Naive B cell (primary cell): ENCODE measurements at regions not wholly inside any gene's neighbourhood (a gene's known extent, or its start where the extent isn't known, plus 50 kb on each side); places are given as distances from the start of the nearest gene placed in this dataset.

Experiments used
- ATAC-seq, 2 donors: fragments of 150-1000 bp; cut with Tn5 transposase; 2 replicates each; pipeline ENCODE4 v1.10.0; 2021; ENCODE audit warnings: low read depth in 2 of 2, mild to moderate bottlenecking in 2 of 2, moderate library complexity in 2 of 2
- DNase-seq: peaks from one replicate; pipeline ENCODE4 v3.0.0; 2022
- H3K27ac Mint-ChIP-seq, 6 donors: one replicate each; pipeline ENCODE4 v1.8.0; 2020 to 2022; ENCODE audit warnings: mild to moderate bottlenecking in 6 of 6, mixed read lengths in 6 of 6, moderate library complexity in 5 of 6, inconsistent platforms in 2 of 6
- H3K27me3 Mint-ChIP-seq, 3 donors: one replicate each; pipeline ENCODE4 v1.8.0; 2021 to 2022; ENCODE audit warnings: mixed read lengths in 3 of 3, mild to moderate bottlenecking in 1 of 3
- H3K36me3 Mint-ChIP-seq, 2 donors: one replicate each; pipeline ENCODE4 v1.8.0; 2020 to 2022; ENCODE audit warnings: mixed read lengths in 2 of 2, inconsistent platforms in 1 of 2, mild to moderate bottlenecking in 1 of 2
- H3K4me1 Mint-ChIP-seq, 3 donors: one replicate each; pipeline ENCODE4 v1.8.0; 2020 to 2022; ENCODE audit warnings: mixed read lengths in 3 of 3, inconsistent platforms in 1 of 3, mild to moderate bottlenecking in 1 of 3, moderate library complexity in 1 of 3
- H3K4me3 Mint-ChIP-seq, 8 donors: one replicate each; pipeline ENCODE4 v1.8.0; 2020 to 2022; ENCODE audit warnings: mild to moderate bottlenecking in 8 of 8, mixed read lengths in 8 of 8, moderate library complexity in 8 of 8, inconsistent platforms in 2 of 8
- H3K9me3 Mint-ChIP-seq, 7 donors: one replicate each; pipeline ENCODE4 v1.8.0; 2020 to 2022; ENCODE audit warnings: mixed read lengths in 7 of 7, mild to moderate bottlenecking in 5 of 7, inconsistent platforms in 2 of 7, moderate library complexity in 1 of 7

GRCh38 chr7:46137725-46138124, 216.7 kb upstream of the IGFBP3 start:
- H3K27ac Mint-ChIP-seq, result no peak overlapping the region
- peaks cover 0 to 8% (median 0%) of the 10 kb centered on the region in 3 donors for H3K27me3 Mint-ChIP-seq
- no peak for DNase-seq
- H3K4me1 Mint-ChIP-seq, result no peaks in the 10 kb centered on the region
- H3K9me3 Mint-ChIP-seq, result peaks cover 0 to 8% (median 2%) of the 10 kb centered on the region in 7 donors
- H3K4me3 Mint-ChIP-seq, result no peak overlapping the region
- no peaks in the 10 kb centered on the region for H3K36me3 Mint-ChIP-seq
- ATAC-seq, result no peak

- DNase-seq (no peak), ATAC-seq (no peak)
- peaks cover 0 to 8% (median 0%) of the 10 kb centered on the region in 3 donors for H3K27me3 Mint-ChIP-seq
- no peaks in the 10 kb centered on the region for H3K4me1 Mint-ChIP-seq
- no peak overlapping the region for H3K27ac Mint-ChIP-seq
- no peaks in the 10 kb centered on the region for H3K36me3 Mint-ChIP-seq
- H3K9me3 Mint-ChIP-seq, result peaks cover 0 to 8% (median 2%) of the 10 kb centered on the region in 7 donors
- no peak overlapping the region for H3K4me3 Mint-ChIP-seq
These were observed 214.5 kb upstream of the IGFBP3 start for GRCh38 chr7:46135557-46135956.

GRCh38 chr7:46134795-46135194, 213.7 kb upstream of the IGFBP3 start:
- Mint-ChIP-seq H3K4me3 (no peak overlapping the region), H3K36me3 (no peaks in the 10 kb centered on the region)

GRCh38 chr7:46134385-46134784, 213.3 kb upstream of the IGFBP3 start:
- no peaks in the 10 kb centered on the region for H3K4me1 Mint-ChIP-seq
- H3K36me3 Mint-ChIP-seq, result no peaks in the 10 kb centered on the region
- peaks cover 0 to 8% (median 2%) of the 10 kb centered on the region in 7 donors for H3K9me3 Mint-ChIP-seq
- ATAC-seq (no peak), DNase-seq (no peak)
- no peak overlapping the region for H3K4me3 Mint-ChIP-seq
- no peak overlapping the region for H3K27ac Mint-ChIP-seq
- peaks cover 0 to 8% (median 0%) of the 10 kb centered on the region in 3 donors for H3K27me3 Mint-ChIP-seq

More at GRCh38 chr7:46134795-46135194, 213.7 kb upstream of the IGFBP3 start:
- Mint-ChIP-seq H3K9me3 (peaks cover 0 to 8% (median 2%) of the 10 kb centered on the region in 7 donors), H3K4me1 (no peaks in the 10 kb centered on the region), H3K27ac (no peak overlapping the region), H3K27me3 (peaks cover 0 to 8% (median 0%) of the 10 kb centered on the region in 3 donors)
- DNase-seq (no peak), ATAC-seq (no peak)

- Mint-ChIP-seq H3K9me3 (peaks cover 0 to 8% (median 2%) of the 10 kb centered on the region in 7 donors), H3K36me3 (no peaks in the 10 kb centered on the region), H3K4me1 (no peaks in the 10 kb centered on the region), H3K27ac (no peak overlapping the region), H3K4me3 (no peak overlapping the region), H3K27me3 (peaks cover 0 to 8% (median 0%) of the 10 kb centered on the region in 3 donors)
- DNase-seq (no peak), ATAC-seq (no peak)
These were observed 212.7 kb upstream of the IGFBP3 start for GRCh38 chr7:46133751-46134150.

GRCh38 chr7:46133072-46133471, 212.0 kb upstream of the IGFBP3 start:
- H3K27me3 Mint-ChIP-seq, result peaks cover 0 to 8% (median 0%) of the 10 kb centered on the region in 3 donors
- H3K9me3 Mint-ChIP-seq, result peaks cover 0 to 8% (median 0%) of the 10 kb centered on the region in 7 donors
- no peak for DNase-seq
- no peak overlapping the region for H3K4me3 Mint-ChIP-seq
- no peak overlapping the region for H3K27ac Mint-ChIP-seq
- H3K36me3 Mint-ChIP-seq, result no peaks in the 10 kb centered on the region
- ATAC-seq, result no peak
- no peaks in the 10 kb centered on the region for H3K4me1 Mint-ChIP-seq

GRCh38 chr7:46131916-46132795, 211.1 kb upstream of the IGFBP3 start:
- H3K36me3 Mint-ChIP-seq, result no peaks in the 10 kb centered on the region
- H3K27me3 Mint-ChIP-seq, result peaks cover 0 to 8% (median 0%) of the 10 kb centered on the region in 3 donors
- ATAC-seq, result no peak
- no peak for DNase-seq
- H3K4me3 Mint-ChIP-seq, result no peak overlapping the region
- H3K9me3 Mint-ChIP-seq, result peaks cover 0 to 8% (median 0%) of the 10 kb centered on the region in 7 donors
- H3K27ac Mint-ChIP-seq, result peak overlapping the region in 1 of 6 donors; percentile 23
- H3K4me1 Mint-ChIP-seq, result no peaks in the 10 kb centered on the region

- Mint-ChIP-seq H3K9me3 (peaks cover 0 to 8% (median 0%) of the 10 kb centered on the region in 7 donors), H3K27ac (no peak overlapping the region), H3K4me1 (no peaks in the 10 kb centered on the region), H3K27me3 (peaks cover 0 to 8% (median 0%) of the 10 kb centered on the region in 3 donors), H3K4me3 (no peak overlapping the region), H3K36me3 (no peaks in the 10 kb centered on the region)
- DNase-seq, result no peak
- ATAC-seq, result no peak
These were observed 208.8 kb upstream of the IGFBP3 start for GRCh38 chr7:46129831-46130230.

- H3K36me3 Mint-ChIP-seq, result no peaks in the 10 kb centered on the region
- ATAC-seq, result no peak
- peaks cover 0 to 14% (median 12%) of the 10 kb centered on the region in 3 donors for H3K27me3 Mint-ChIP-seq
These were observed 206.7 kb upstream of the IGFBP3 start for GRCh38 chr7:46127814-46128213.

GRCh38 chr7:46126675-46127300, 205.7 kb upstream of the IGFBP3 start:
- DNase-seq (no peak), ATAC-seq (no peak)
- peaks cover 0 to 14% (median 12%) of the 10 kb centered on the region in 3 donors for H3K27me3 Mint-ChIP-seq
- peaks cover 0 to 4% (median 1%) of the 10 kb centered on the region in 7 donors for H3K9me3 Mint-ChIP-seq
- H3K4me3 Mint-ChIP-seq, result no peak overlapping the region
- H3K4me1 Mint-ChIP-seq, result no peaks in the 10 kb centered on the region
- no peaks in the 10 kb centered on the region for H3K36me3 Mint-ChIP-seq
- H3K27ac Mint-ChIP-seq, result no peak overlapping the region

More at GRCh38 chr7:46127814-46128213, 206.7 kb upstream of the IGFBP3 start:
- DNase-seq, result no peak
- Mint-ChIP-seq H3K9me3 (peaks cover 0 to 4% (median 1%) of the 10 kb centered on the region in 7 donors), H3K27ac (no peak overlapping the region), H3K4me1 (no peaks in the 10 kb centered on the region), H3K4me3 (no peak overlapping the region)

GRCh38 chr7:46123756-46124343, 202.8 kb upstream of the IGFBP3 start:
- ATAC-seq (no peak), DNase-seq (no peak)
- no peak overlapping the region for H3K4me3 Mint-ChIP-seq
- H3K27me3 Mint-ChIP-seq, result peaks cover 0 to 14% (median 12%) of the 10 kb centered on the region in 3 donors
- H3K9me3 Mint-ChIP-seq, result peaks cover 0 to 3% (median 0%) of the 10 kb centered on the region in 7 donors
- H3K27ac Mint-ChIP-seq, result no peak overlapping the region
- no peaks in the 10 kb centered on the region for H3K4me1 Mint-ChIP-seq
- no peaks in the 10 kb centered on the region for H3K36me3 Mint-ChIP-seq

- ATAC-seq (no peak), DNase-seq (no peak)
- peaks cover 0 to 12% (median 0%) of the 10 kb centered on the region in 7 donors for H3K9me3 Mint-ChIP-seq
- H3K27ac Mint-ChIP-seq, result no peak overlapping the region
- no peaks in the 10 kb centered on the region for H3K36me3 Mint-ChIP-seq
- H3K27me3 Mint-ChIP-seq, result no peaks in the 10 kb centered on the region
- no peaks in the 10 kb centered on the region for H3K4me1 Mint-ChIP-seq
- no peak overlapping the region for H3K4me3 Mint-ChIP-seq
These were observed 194.3 kb upstream of the IGFBP3 start for GRCh38 chr7:46115410-46115809.

GRCh38 chr7:46109437-46109836, 188.4 kb upstream of the IGFBP3 start:
- ATAC-seq, result no peak
- no peak overlapping the region for H3K27ac Mint-ChIP-seq
- H3K4me3 Mint-ChIP-seq, result no peak overlapping the region

More at GRCh38 chr7:46109437-46109836, 188.4 kb upstream of the IGFBP3 start:
- no peak for DNase-seq
- H3K4me1 Mint-ChIP-seq, result no peaks in the 10 kb centered on the region
- no peaks in the 10 kb centered on the region for H3K36me3 Mint-ChIP-seq
- H3K9me3 Mint-ChIP-seq, result peaks cover 0 to 6% (median 3%) of the 10 kb centered on the region in 7 donors
- no peaks in the 10 kb centered on the region for H3K27me3 Mint-ChIP-seq
